HepG2 (cell line): ENCODE measurements at regions not wholly inside any gene's neighbourhood (a gene's known extent, or its start where the extent isn't known, plus 50 kb on each side); places are given as distances from the start of the nearest gene placed in this dataset.

Experiments used
- ATAC-seq: fragments of 200-7000 bp; cut with Tn5 transposase; 3 replicates; pipeline ENCODE4 v1.9.1; 2020; ENCODE audit warnings: mild to moderate bottlenecking, moderate library complexity
- BruUV-seq: library from RNA; stranded (reverse); fragments of 400-500 nt; replicated peaks from 2 replicates; lab custom pipeline; 2021; lab: Mats Ljungman, UMichigan
- CTCF ChIA-PET: fragments of 300-600 bp; formaldehyde crosslinking; extraction: SDS; loops from one replicate; lab custom pipeline; 2021; ENCODE audit warnings: low total read pairs, inconsistent platforms, low intra/inter-chr PET ratio; lab: Yijun Ruan, JAX
- POLR2A ChIA-PET: fragments of 350-600 bp; sonication (Branson Sonifier 250); formaldehyde crosslinking; loops from one replicate; lab custom pipeline; 2020; ENCODE audit warnings: antibody characterized with exemption, inconsistent platforms; lab: Yijun Ruan, JAX
- DNase-seq: peaks from one replicate; pipeline ENCODE4 v3.0.0-alpha.2; 2015; ENCODE audit warnings: low spot score
- FAIRE-seq: peaks from 3 replicates; lab custom pipeline; 2011; peaks lifted over from hg19 to GRCh38; lab: Jason Lieb, UNC
- H2AFZ ChIP-seq: one replicate; pipeline ENCODE4 v1.6.1; 2011; ENCODE audit warnings: low read length, inconsistent platforms
- H3K27ac ChIP-seq: fragments of 300-600 bp; 3 replicates; pipeline ENCODE4 v1.8.0; 2011; ENCODE audit warnings: mixed run types, mild to moderate bottlenecking, mixed read lengths, low read length, inconsistent platforms; ENCODE audit not compliant: insufficient read depth; ENCODE audit errors: extremely low read length
- H3K27me3 ChIP-seq, 2 experiments: fragments of 200-600 bp in 1 of 2; 2 replicates in 1 of 2; 3 replicates in 1 of 2; pipeline versions ENCODE4 v1.6.0 to v1.8.0; 2011; ENCODE audit warnings: low read length in 2 of 2, mild to moderate bottlenecking in 2 of 2, moderate library complexity in 2 of 2, inconsistent platforms in 1 of 2; ENCODE audit not compliant: insufficient read depth in 2 of 2, control insufficient read depth in 1 of 2
- H3K36me3 ChIP-seq, 2 experiments: fragments of 200-600 bp in 1 of 2; replicated peaks in 1 of 2; 2 replicates in 1 of 2; 3 replicates in 1 of 2; pipeline versions ENCODE4 v1.5.1 to v1.8.0; 2011; ENCODE audit warnings: low read length in 2 of 2, inconsistent platforms in 1 of 2; ENCODE audit not compliant: insufficient read depth in 2 of 2, control insufficient read depth in 1 of 2
- H3K4me1 ChIP-seq: 2 replicates; pipeline ENCODE4 v1.5.1; 2012; ENCODE audit warnings: low read length, inconsistent platforms; ENCODE audit not compliant: insufficient read depth
- H3K4me2 ChIP-seq: 2 replicates; pipeline ENCODE4 v1.6.0; 2011; ENCODE audit warnings: low read depth, low read length, inconsistent platforms
- H3K4me3 ChIP-seq, 3 experiments: fragments of 200-600 bp in 1 of 3; sonication (generic), shearing (Covaris generic) in 1 of 3; replicated peaks in 1 of 3; 2 replicates each; pipeline ENCODE4 v1.5.1; 2011 to 2016; ENCODE audit warnings: low read length in 3 of 3, inconsistent platforms in 2 of 3, low read depth in 2 of 3, mild to moderate bottlenecking in 2 of 3, control low read depth in 1 of 3, mixed read lengths in 1 of 3; ENCODE audit not compliant: insufficient read depth in 1 of 3
- H3K79me2 ChIP-seq: one replicate; pipeline ENCODE4 v1.6.1; 2011; ENCODE audit warnings: low read length, inconsistent platforms; ENCODE audit not compliant: insufficient read depth
- H3K9ac ChIP-seq: 2 replicates; pipeline ENCODE4 v1.6.0; 2011; ENCODE audit warnings: mild to moderate bottlenecking, low read depth, low read length, inconsistent platforms; ENCODE audit not compliant: insufficient read depth
- H3K9me3 ChIP-seq: 2 replicates; pipeline ENCODE4 v1.5.1; 2012; ENCODE audit warnings: mild to moderate bottlenecking, low read length
- H4K20me1 ChIP-seq: 2 replicates; pipeline ENCODE4 v1.6.0; 2011; ENCODE audit warnings: inconsistent platforms, mild to moderate bottlenecking, low read length, moderate library complexity; ENCODE audit not compliant: insufficient read depth
- JDP2 ChIP-seq: sonication (generic); formaldehyde crosslinking; IDR thresholded peaks from 2 replicates; pipeline ENCODE4 v1.8.1; 2022; ENCODE audit warnings: missing genetic modification reagents, borderline replicate concordance
- KAT8 ChIP-seq: IDR thresholded peaks from 2 replicates; pipeline ENCODE4 v1.6.1; 2016; ENCODE audit warnings: missing genetic modification reagents, missing compliant biosample characterization
- PAWR ChIP-seq: sonication (generic); formaldehyde crosslinking; IDR thresholded peaks from 2 replicates; pipeline ENCODE4 v1.4.0; 2020; ENCODE audit warnings: missing genetic modification reagents, mild to moderate bottlenecking, borderline replicate concordance
- RAD51 ChIP-seq: fragments of 450-650 bp; IDR thresholded peaks from 2 replicates; pipeline ENCODE4 v1.6.1; 2016; ENCODE audit warnings: borderline replicate concordance
- RXRB ChIP-seq: IDR thresholded peaks from 2 replicates; pipeline ENCODE4 v1.6.1; 2016; ENCODE audit warnings: borderline replicate concordance, missing genetic modification reagents, missing compliant biosample characterization
- TBX2 ChIP-seq: sonication (generic); formaldehyde crosslinking; IDR thresholded peaks from 2 replicates; pipeline ENCODE4 v1.5.0; 2020; ENCODE audit warnings: missing genetic modification reagents, mild to moderate bottlenecking, borderline replicate concordance
- ZBTB38 ChIP-seq: sonication (generic); formaldehyde crosslinking; IDR thresholded peaks from 2 replicates; pipeline ENCODE4 v1.5.1; 2020; ENCODE audit warnings: mild to moderate bottlenecking, missing genetic modification reagents
- ZBTB44 ChIP-seq: sonication (generic); formaldehyde crosslinking; IDR thresholded peaks from 2 replicates; pipeline ENCODE4 v1.4.0; 2020; ENCODE audit warnings: missing genetic modification reagents
- ZBTB7B ChIP-seq: sonication (generic); formaldehyde crosslinking; IDR thresholded peaks from 2 replicates; pipeline ENCODE4 v1.4.0; 2020; ENCODE audit warnings: missing genetic modification reagents
- ZMYM3 ChIP-seq: sonication (generic); formaldehyde crosslinking; IDR thresholded peaks from 2 replicates; pipeline ENCODE4 v1.5.1; 2020; ENCODE audit warnings: mild to moderate bottlenecking, missing genetic modification reagents
- ZNF232 ChIP-seq: sonication (generic); formaldehyde crosslinking; IDR thresholded peaks from 2 replicates; pipeline ENCODE4 v1.4.0; 2020; ENCODE audit warnings: missing genetic modification reagents, borderline replicate concordance
- ZNF792 ChIP-seq: IDR thresholded peaks from 2 replicates; pipeline ENCODE4 v1.6.1; 2016
- WGBS: methylation state at CpG from one replicate; pipeline ENCODE4 v1.1.6; 2017; ENCODE audit warnings: low lambda C conversion rate; 5-methylcytosine and 5-hydroxymethylcytosine counted together
- in situ Hi-C: cut with HindIII; loops from 2 replicates; pipeline ENCODE4 v1.10.0; 2017; ENCODE audit warnings: low pct_unique_long_range_greater_than_20kb; ENCODE audit not compliant: extremely low pct_ligation_motif_present
- intact Hi-C: fragments of 100-400 bp; cut with micrococcal nuclease; formaldehyde crosslinking; loops from one replicate; pipeline ENCODE4 v1.10.0; 2022; ENCODE audit not compliant: unreplicated experiment
- TF ChIP-seq, protein P1 (sequence below): sonication (generic); formaldehyde crosslinking; IDR thresholded peaks from 2 replicates; pipeline ENCODE4 v1.8.0; 2023; ENCODE audit warnings: mild to moderate bottlenecking, missing genetic modification reagents

GRCh38 chr1:209276321-209276720 is 307.2 kb upstream of the CAMK1G start (continued):
- TF ChIP-seq, protein P1, sequence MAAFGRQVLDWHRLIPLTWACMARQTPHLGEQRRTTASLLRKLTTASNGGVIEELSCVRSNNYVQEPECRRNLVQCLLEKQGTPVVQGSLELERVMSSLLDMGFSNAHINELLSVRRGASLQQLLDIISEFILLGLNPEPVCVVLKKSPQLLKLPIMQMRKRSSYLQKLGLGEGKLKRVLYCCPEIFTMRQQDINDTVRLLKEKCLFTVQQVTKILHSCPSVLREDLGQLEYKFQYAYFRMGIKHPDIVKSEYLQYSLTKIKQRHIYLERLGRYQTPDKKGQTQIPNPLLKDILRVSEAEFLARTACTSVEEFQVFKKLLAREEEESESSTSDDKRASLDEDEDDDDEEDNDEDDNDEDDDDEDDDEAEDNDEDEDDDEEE = no peak
- no peak for TF ChIP-seq ZBTB38 (CRISPR knock-in tag)
- TF ChIP-seq ZMYM3 (CRISPR knock-in tag) = no peak
- TF ChIP-seq KAT8 (CRISPR knock-in tag) = no peak
- TF ChIP-seq TBX2 (CRISPR knock-in tag) = no peak
- no peak for TF ChIP-seq PAWR (CRISPR knock-in tag)
- no peak for TF ChIP-seq ZBTB7B
- TF ChIP-seq ZBTB44 (CRISPR knock-in tag) = no peak
- TF ChIP-seq RAD51 = no peak
- no peak for TF ChIP-seq ZNF792 (CRISPR knock-in tag)

GRCh38 chr1:209277662-209278061 is 305.9 kb upstream of the CAMK1G start:
- Histone ChIP-seq H3K4me1 (no peaks in the 10 kb centered on the region), H3K9ac (no peak overlapping the region), H3K9me3 (no peaks in the 10 kb centered on the region; the same call in 1 of the 2 replicates), H3K36me3 (no peaks in the 10 kb centered on the region), H3K4me2 (no peak overlapping the region), H3K4me3 (no peak overlapping the region), H3K79me2 (no peaks in the 10 kb centered on the region), H4K20me1 (no peaks in the 10 kb centered on the region), H3K27me3 (no peaks in the 10 kb centered on the region), H2AFZ (no peak overlapping the region), H3K27ac (no peak overlapping the region)
- ChIA-PET POLR2A (no interaction called here), CTCF (no interaction called here)
- 45% methylated on average over 1 of the region's 1 CpG for WGBS
- intact Hi-C loops (no loop called here), in situ Hi-C loops (no loop called here)
- BruUV-seq = no TSS peak
- DNase-seq (no peak), ATAC-seq (no peak), FAIRE-seq (no peak)
- TF ChIP-seq ZNF232 (CRISPR knock-in tag) (no peak), JDP2 (CRISPR knock-in tag) (no peak), RXRB (CRISPR knock-in tag) (no peak)
